GM19468 (cell line): ENCODE measurements at regions not wholly inside any gene's neighbourhood (a gene's known extent, or its start where the extent isn't known, plus 50 kb on each side); places are given as distances from the start of the nearest gene placed in this dataset.
"Not testable (repeated sequence)": the region's sequence is repeated elsewhere in the genome, so short reads cannot be mapped to it uniquely, and the experiment has no call there.

Source experiments
- ATAC-seq: cut with Tn5 transposase; IDR thresholded peaks from one replicate; pipeline ENCODE4 v1.9.1; 2021; ENCODE audit warnings: mild to moderate bottlenecking, moderate library complexity, moderate number of reproducible peaks; ENCODE audit not compliant: unreplicated experiment; ENCODE audit errors: extremely low read depth

DNA sequence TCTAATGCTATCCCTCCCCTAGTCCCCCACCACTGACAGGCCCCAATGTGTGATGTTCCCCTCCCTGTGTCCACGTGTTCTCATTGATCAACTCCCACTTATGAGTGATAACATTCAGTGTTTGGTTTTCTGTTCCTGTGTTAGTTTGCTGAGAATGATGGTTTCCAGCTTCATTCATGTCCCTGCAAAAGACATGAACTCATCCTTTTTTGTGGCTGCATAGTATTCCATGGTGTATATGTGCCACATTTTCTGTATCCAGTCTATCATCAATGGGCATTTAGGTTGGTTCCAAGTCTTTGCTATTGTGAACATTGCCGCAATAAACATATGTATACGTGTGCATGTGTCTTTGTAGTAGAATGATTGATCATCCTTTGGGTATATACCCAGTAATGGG is 153.1 kb downstream of the OR13H1 start:
- ATAC-seq, result not testable (repeated sequence)

DNA sequence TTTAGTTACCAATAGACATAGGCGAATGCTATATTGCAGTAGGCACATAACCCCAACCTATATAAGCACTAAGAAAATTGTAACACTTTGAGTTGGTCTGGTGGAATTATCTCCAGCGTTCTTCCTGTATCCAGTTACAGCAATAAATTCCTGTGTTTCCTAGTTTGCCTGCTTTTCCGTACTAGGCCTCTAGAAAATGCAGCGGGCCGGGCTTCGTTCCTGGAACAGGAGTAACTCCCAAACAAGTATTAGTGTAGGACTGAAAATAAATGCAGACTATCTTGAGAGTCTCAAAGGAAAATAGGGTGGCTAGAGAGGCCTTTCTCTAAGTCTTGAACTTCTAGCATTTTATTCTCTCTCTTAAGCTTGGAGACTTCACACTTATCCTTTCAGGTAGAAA is 159.8 kb downstream of the OR13H1 start:
- no peak for ATAC-seq

DNA sequence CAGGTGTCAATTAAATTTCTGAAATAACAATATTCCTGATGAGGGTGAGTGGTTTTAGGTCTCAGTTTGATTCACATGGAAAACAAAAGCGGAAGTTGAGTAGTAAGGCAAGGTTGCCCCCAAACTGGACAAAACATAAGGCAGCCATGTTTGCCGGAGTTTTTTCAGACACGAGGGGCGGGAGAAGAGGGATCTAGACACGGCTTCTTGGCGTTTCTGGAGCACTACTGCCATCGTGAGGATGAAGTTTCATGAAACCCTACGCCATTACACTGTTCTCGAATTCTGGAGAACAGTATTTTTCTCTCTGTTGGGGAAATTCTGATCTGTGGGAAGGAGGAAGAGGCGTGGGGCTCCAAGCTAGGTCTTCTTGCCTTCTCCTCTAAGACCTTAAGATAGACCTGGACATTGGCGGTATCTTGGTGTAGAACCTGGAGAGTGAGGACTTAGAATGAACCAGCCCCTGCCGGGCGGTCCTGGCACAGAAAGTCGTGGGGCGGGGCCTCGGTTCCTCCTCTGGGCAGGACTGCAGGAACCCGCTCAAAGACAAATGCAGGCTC is 160.3 kb downstream of the OR13H1 start:
- peak; percentile 50 for ATAC-seq

DNA sequence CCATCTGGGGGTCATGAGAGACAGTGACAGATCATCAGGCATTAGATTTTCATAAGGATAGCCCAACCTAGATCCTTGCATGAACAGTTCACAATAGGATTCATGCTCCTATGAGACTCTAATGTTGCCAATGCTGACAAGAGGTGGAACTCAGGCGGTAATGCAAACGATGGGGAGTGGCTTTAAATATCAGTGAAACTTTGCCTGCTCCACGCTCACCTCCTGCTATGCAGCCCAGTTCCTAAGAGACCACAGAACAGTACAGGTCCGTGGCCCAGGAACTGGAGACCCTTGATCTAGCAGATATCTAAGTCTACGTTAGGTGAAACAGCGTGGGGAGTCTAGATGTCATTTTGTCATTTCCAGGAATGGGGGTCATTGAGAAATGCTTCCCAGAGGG is 165.7 kb downstream of the OR13H1 start:
- no peak for ATAC-seq

DNA sequence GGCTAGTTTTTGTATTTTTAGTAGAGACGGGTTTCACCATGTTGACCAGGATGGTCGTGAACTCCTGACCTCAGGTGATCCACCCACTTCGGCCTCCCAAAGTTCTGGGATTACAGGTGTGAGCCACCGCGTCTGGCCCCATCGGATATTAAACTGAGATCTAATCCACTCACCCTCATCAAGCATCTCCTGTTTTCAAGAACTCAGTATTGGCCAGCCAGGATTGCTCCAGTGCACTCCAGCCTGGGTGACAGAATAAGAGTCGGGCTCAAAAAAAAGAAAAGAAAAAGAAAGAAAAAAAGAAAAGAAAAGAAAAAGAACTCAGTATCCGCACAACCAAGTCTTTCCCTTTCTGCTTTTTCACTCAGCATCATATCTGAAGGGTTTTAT is 167.6 kb downstream of the OR13H1 start:
- ATAC-seq, result no peak

DNA sequence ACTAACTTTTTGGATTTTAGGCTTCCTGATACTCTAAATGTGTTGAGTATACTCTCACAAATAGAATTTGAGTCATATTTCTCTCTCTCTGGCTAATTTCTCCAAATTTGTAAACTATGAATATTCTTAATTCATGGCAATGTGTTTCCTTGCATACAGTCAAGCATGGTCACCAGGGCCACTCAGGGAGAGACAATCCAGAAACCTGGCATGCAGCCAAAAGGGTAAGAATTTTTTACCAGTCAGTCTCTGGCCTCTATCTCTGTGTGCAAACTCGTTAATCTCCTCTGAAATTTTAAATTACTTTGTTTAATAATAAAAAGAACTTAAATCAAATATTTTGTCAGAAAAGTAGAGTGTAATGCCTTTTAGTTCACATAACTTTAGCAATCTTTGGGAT is 179.8 kb downstream of the OR13H1 start:
- ATAC-seq, result no peak

DNA sequence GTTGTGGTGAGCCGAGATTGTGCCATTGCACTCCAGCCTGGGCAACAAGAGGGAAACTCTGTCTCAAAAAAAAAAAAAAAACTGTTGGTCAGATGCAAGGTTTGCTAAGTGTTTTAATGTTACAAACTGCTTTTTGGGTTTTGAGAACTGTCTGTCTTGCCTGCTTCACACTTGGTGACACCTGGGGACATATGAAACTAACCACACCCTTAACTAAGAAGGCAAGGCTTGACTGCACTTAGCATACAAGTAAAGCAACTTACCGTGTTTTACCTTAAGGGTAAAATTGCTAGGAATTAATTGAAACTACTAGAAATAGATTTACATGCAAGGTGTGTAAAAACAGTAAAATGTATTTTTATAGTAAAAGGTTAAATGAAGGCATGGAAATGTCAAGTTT is 180.4 kb downstream of the OR13H1 start:
- ATAC-seq, result no peak

DNA sequence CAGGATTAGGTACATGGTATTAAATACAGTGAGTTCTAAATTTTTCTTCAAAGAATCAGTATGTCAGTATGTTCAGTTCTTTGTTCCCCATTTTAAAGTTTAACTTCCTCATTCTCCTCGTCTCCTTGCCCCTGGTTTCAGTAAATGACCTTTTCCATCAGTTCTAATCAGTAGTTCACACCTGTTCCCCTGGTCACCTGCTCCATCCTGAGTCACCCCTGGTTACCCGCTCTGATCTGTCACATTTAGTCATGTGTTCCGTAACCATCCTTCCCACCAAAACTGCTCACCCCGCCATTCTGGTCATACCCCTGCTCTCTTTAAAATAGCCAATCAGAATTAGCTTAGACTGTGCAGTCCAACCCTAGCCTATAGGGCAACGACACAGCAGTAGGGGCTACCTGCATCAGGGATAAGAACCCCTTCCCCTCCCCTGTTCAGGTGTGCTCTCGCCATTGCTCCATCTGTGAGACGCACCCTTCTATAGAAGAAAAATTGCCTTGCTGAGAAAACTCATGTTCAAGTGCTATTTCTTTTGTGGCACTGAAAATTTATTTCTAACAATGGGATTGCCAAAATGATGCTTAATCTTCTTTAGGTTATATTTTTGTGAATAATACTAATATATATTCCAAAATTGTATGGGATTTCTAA is 181.3 kb downstream of the OR13H1 start:
- ATAC-seq, result no peak

DNA sequence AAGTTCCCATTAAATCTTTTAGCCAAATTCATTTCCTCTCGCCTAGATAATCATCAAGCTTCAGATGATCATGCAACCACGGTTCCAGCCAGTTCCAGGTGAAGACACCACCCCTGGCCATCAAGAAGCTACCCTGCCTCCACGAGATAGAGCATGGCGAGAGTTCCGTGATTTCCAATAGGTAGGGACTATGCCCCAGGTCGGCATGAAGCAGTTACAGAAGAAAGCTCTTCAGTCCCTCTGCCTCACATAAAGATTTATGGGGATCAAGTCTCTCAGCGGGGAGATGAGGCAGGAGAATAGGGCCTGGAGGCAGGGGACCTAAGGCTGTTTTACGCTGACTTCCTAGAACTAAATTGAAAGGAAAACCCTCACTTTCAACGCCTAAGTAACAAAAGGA is 183.9 kb downstream of the OR13H1 start:
- no peak for ATAC-seq

DNA sequence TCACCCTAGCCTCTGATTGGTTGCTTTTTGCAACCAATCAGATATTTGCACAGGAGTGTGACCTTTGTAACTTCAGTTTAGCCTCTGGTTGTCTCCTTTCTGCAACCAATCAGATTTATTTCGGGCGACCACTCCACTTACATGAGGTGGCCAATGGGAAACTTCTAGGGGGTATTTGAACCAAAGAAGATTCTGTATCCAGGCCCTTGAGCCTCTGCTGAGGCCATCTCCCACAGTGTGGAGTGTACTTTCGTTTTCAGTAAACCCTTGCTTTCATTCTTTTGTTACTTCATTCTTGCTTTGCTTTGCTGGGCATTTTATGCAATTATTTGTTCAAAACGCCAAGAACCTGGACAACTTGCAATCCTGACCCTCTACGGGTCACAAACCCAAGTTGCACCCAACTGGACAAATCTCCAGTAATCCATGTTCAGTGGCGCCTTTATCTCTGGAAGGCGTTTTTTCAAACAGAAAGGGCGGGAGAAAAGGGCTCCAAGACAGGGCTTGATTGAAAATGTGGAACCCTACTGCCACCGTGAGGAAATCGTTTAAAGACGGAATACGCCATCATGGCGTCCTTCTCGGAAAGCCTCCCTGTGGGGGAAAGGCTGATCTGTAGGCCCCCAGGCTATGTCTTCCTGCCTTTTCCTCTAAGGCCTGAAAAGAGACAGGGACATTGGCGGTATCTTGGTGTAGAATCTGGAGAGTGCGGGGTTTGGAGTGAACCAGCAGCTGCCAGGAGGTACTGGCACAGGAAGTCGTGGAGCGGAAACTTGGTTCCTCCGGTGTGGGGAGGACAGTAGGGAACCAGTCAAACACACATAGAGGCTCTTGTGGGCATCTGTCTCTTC is 184.6 kb downstream of the OR13H1 start:
- peak; percentile 71 for ATAC-seq

DNA sequence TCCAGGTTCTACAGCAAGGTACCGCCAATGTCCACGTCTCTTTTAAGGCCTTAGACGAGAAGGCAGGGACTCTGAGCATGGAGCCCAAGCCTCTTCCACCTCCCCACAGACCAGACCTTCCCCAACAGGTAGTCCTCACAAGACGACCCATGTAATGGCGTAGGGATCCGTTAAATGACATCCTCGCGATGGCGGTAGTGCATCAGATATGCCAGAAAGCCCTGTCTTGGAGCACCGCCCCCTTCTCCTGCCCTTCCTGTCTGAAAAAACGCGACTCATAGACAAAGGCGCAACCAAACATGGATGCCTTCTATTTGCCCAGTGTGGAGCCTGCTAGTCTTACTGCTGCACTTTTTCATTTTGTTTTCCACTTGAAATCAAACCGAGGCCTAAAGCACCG is 185.4 kb downstream of the OR13H1 start:
- peak; percentile 60 for ATAC-seq

DNA sequence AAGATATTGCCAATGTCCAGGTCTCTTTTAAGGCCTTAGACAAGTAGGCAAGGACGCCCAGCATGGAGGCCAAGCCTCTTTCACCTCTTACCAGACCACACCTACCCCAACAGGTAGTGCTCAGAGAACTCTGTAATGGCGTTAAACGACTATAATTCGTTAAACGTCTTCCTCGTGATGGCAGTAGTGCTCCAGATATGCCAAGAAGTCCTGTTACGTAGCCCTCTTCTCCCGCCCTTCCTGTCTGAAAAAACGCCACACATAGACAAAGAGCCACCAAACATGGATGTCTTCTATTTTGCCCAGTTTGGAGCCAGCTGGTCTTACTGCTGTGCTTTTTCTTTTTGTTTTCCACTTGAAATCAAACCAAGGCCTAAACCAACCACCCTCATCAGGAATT is 190.7 kb downstream of the OR13H1 start:
- ATAC-seq, result no peak

DNA sequence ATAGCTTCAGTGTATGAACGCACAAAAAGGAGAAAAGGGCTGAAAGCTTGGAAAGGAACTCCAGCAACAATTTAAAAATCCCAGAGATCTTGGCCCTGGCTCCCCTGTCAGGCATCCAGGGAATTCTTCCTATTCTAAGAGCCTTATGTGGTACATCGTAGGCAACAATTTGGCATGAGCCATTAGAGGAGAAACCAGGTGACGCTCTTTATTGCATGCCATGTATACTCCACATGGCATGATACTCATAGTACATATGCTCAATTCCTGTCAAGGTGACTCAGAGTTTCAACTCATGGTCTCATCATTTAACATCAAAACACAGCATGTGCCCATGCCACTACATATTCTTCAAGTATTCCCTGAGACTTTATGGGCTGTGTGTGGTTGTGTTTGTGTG is 191.3 kb downstream of the OR13H1 start:
- no peak for ATAC-seq

DNA sequence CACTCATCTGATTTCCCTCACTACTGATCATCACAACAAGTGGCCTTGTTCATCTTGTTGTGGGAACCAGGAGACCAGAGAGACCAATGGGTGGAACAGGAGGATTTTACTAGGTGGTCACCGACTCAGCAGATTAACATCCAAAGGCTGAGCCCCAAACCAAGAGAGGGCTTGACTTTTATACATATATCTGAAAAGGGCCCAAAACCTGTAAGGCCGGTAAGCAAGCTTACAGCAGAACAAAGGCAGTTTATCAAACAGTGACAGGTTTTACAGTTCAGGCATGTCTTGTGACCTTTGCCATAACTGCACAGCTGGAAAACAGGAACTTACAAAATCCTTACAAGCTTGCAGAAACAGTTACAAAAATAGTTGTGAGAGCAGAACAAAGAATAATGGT is 195.9 kb downstream of the OR13H1 start:
- no peak for ATAC-seq

DNA sequence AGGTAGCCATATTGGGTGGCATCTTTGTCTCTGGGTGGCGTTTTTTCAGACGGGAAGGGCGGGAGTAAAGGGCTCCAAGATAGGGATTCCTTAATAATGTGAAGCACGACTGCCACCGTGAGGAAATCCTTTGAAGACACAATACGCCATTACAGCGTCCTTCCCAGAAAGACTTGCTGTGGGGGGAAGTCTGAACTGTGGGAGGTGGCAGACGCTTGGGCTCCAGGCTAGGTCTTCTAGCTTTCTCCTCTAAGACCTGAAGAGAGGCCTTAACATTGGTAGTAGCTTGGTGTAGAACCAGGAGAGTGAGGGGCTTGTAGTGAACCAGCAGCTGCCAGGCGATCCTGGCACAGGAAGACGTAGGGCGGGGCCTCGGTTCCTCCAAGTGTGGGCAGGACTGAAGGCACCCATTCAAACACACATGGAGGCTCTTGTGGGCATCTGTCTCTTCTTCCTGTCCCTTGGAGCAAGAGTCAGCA is 197.3 kb downstream of the OR13H1 start:
- peak; percentile 61 for ATAC-seq

DNA sequence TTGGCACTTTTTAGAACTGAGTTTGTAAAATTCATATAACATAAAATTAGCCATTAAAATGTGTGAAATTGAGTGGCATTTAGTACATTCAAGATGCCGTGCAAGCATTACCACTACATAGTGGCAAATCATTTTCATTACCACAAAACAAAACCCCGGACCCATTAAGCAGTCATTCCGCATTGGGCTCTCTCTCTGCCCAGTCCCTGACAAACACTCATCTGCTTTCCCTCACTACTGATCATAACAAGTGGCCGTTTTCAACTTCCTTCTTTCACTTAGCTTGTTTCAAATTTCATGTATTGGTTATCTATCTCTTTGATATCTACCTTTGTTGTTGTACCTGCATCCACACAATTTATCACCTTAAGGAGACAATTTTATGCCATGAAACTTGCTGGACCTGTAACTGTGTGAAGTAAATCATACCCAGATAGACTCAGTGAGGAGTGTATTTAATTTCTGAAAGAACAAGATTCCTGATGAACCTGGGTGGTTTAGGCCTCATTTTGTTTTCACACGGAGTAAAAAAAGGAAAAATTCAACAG is 202.1 kb downstream of the OR13H1 start:
- ATAC-seq, result no peak

DNA sequence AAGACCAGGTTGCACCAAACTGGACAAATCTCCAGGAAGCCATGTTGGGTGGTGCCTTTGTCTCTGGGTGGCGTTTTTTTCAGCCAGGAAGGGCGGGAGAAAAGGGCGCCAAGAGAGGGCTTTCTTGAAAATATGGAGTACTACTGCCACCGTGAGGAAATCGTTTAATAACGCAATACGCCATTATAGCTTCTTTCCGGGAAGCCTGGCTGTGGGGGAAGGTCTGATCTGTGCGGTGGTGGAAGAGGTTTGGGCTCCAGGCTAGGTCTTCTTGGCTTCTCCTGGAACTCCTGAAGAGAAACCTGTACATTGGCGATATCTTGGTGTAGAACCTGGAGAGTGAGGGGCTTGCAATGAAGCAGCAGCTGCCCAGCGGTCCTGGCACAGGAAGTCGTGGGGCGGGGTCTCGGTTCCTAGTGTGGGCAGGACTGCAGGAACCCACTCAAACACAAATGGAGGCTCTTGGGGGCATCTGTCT is 202.7 kb downstream of the OR13H1 start:
- ATAC-seq, result peak; percentile 26

DNA sequence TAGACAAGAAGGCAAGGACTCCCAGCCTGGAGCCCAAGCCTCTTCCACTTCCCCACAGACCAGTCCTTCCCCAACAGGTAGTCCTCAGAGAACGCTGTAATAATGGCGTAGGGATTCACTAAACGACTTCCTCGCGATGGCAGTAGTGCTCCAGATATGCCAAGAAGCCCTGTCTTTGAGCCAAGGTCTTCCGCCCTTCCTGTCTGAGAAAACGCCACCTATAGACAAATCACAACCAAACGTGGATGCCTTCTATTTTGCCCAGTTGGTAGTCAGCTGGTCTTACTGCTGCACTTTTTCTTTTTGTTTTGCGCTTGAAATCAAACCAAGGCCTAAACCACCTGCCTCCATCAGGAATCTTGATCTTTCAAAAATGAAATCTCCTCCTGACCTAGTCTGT is 203.3 kb downstream of the OR13H1 start:
- ATAC-seq, result peak; percentile 58

DNA sequence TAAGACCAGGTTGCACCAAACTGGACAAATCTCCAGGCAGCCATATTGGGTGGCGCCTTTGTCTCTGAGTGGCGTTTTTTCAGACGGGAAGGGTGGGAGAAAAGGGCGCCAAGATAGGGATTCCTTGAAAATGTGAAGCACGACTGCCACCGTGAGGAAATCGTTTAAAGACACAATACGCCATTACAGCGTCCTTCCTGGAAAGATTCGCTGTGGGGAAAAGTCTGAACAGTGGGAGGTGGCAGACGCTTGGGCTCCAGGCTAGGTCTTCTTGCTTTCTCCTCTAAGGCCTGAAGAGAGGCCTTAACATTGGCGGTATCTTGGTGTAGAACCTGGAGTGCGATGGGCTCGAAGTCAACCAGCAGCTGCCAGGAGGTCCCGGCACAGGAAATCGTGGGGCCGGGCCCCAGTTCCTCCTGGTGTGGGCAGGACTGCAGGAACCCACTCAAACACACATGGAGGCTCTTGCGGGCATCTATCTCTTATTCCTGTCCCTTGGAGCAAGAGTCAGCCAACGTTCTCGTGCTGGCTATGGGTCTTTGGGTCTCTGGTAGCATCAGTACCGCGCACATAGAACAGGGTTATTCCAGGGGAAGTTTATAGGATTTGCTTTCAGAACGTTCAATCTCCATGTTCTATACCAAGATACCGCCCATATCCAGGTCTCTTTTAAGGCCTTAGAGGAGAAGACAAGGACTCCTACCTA is 208.8 kb downstream of the OR13H1 start:
- no peak for ATAC-seq

DNA sequence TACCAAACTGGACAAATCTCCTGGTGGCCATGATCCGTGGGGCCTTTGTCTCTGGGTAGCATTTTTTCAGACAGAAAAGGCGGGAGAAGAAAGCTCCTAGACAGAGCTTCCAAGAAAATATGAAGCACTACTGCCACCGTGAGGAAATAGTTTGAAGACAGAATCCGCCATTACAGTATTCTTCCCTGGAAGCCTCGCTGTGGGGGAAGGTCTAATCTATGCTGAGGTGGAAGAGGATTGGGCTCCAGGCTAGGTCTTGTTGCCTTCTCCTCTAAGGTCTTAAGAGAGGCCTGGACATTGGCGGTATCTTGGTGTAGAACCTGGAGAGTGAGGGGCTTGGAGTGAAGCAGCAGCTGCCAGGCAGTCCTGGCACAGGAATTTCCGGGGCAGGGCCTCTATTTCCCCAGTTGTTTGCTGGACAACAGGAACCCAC is 218.9 kb downstream of the OR13H1 start:
- ATAC-seq, result peak; percentile 51
